Chondrocyte (in vitro differentiated cells): ENCODE measurements at regions not wholly inside any gene's neighbourhood (a gene's known extent, or its start where the extent isn't known, plus 50 kb on each side); places are given as distances from the start of the nearest gene placed in this dataset.

Experiments used
- DNase-seq: peaks from one replicate; pipeline ENCODE4 v3.0.0; 2021; ENCODE audit warnings: mixed read lengths, low spot score
- H3K27ac Mint-ChIP-seq: one replicate; pipeline ENCODE4 v1.8.0; 2021; ENCODE audit warnings: mild to moderate bottlenecking, moderate library complexity, mixed read lengths; ENCODE audit not compliant: unreplicated experiment
- H3K27me3 Mint-ChIP-seq: 2 replicates; pipeline ENCODE4 v1.8.0; 2021; ENCODE audit warnings: low read depth, mixed read lengths
- H3K36me3 Mint-ChIP-seq: 2 replicates; pipeline ENCODE4 v1.8.0; 2021; ENCODE audit warnings: low read depth, mixed read lengths
- H3K4me1 Mint-ChIP-seq: 2 replicates; pipeline ENCODE4 v1.8.0; 2021; ENCODE audit warnings: low read depth, mild to moderate bottlenecking, mixed read lengths
- H3K4me3 Mint-ChIP-seq: one replicate; pipeline ENCODE4 v1.8.0; 2021; ENCODE audit warnings: mild to moderate bottlenecking, moderate library complexity, mixed read lengths; ENCODE audit not compliant: unreplicated experiment
- H3K9me3 Mint-ChIP-seq: 2 replicates; pipeline ENCODE4 v1.8.0; 2021; ENCODE audit warnings: low read depth, mixed read lengths
- CTCF ChIP-seq: fragments of 200-600 bp; sonication (generic); IDR thresholded peaks from 2 replicates; pipeline ENCODE4 v1.5.0; 2021; ENCODE audit warnings: antibody characterized with exemption, mild to moderate bottlenecking, moderate library complexity

- no peak for TF ChIP-seq CTCF
- H3K27me3 Mint-ChIP-seq: peaks cover 6% of the 10 kb centered on the region
- H3K4me1 Mint-ChIP-seq: no peaks in the 10 kb centered on the region
- no peak overlapping the region for H3K4me3 Mint-ChIP-seq
- no peak for DNase-seq
- H3K36me3 Mint-ChIP-seq: no peaks in the 10 kb centered on the region
- peaks cover 5% of the 10 kb centered on the region for H3K9me3 Mint-ChIP-seq
- H3K27ac Mint-ChIP-seq: no peak overlapping the region
These were observed 162.8 kb upstream of the NSMCE3 start for GRCh38 chr15:29432191-29433049.

GRCh38 chr15:29430831-29431230 lies 161.2 kb upstream of the NSMCE3 start:
- Mint-ChIP-seq H3K9me3 (peaks cover 6% of the 10 kb centered on the region), H3K4me1 (no peaks in the 10 kb centered on the region), H3K36me3 (no peaks in the 10 kb centered on the region), H3K27ac (no peak overlapping the region), H3K4me3 (no peak overlapping the region), H3K27me3 (peaks cover 6% of the 10 kb centered on the region)
- no peak for DNase-seq
- TF ChIP-seq CTCF: no peak

- Mint-ChIP-seq H3K27ac (no peak overlapping the region), H3K36me3 (no peaks in the 10 kb centered on the region), H3K9me3 (peaks cover 6% of the 10 kb centered on the region), H3K4me1 (no peaks in the 10 kb centered on the region), H3K27me3 (peaks cover 6% of the 10 kb centered on the region), H3K4me3 (no peak overlapping the region)
- no peak for DNase-seq
- no peak for TF ChIP-seq CTCF
These were observed 160.5 kb upstream of the NSMCE3 start for GRCh38 chr15:29430124-29430523.

GRCh38 chr15:29429584-29429983 lies 160.0 kb upstream of the NSMCE3 start:
- Mint-ChIP-seq H3K4me1 (no peaks in the 10 kb centered on the region), H3K4me3 (no peak overlapping the region), H3K27me3 (peaks cover 4% of the 10 kb centered on the region), H3K27ac (no peak overlapping the region), H3K9me3 (peaks cover 6% of the 10 kb centered on the region), H3K36me3 (no peaks in the 10 kb centered on the region)
- DNase-seq: no peak
- TF ChIP-seq CTCF: no peak

- Mint-ChIP-seq H3K4me1 (no peaks in the 10 kb centered on the region), H3K36me3 (no peaks in the 10 kb centered on the region), H3K9me3 (peaks cover 6% of the 10 kb centered on the region), H3K27me3 (no peaks in the 10 kb centered on the region), H3K27ac (no peak overlapping the region), H3K4me3 (no peak overlapping the region)
- DNase-seq: no peak
- TF ChIP-seq CTCF: no peak
These were observed 159.4 kb upstream of the NSMCE3 start for GRCh38 chr15:29428925-29429573.
